Ishikawa (cell line): ENCODE measurements at regions not wholly inside any gene's neighbourhood (a gene's known extent, or its start where the extent isn't known, plus 50 kb on each side); places are given as distances from the start of the nearest gene placed in this dataset.

ENCODE experiments used
- EGR1 ChIP-seq: IDR thresholded peaks from 2 replicates; pipeline ENCODE4 v1.6.1; 2012
- TAF1 ChIP-seq: IDR thresholded peaks from 2 replicates; pipeline ENCODE4 v1.6.1; 2012; ENCODE audit warnings: low read depth, mild to moderate bottlenecking
- YY1 ChIP-seq: IDR thresholded peaks from 2 replicates; pipeline ENCODE4 v1.6.1; 2012; ENCODE audit warnings: low read depth
- TF ChIP-seq, protein P1 (sequence below): IDR thresholded peaks from 2 replicates; pipeline ENCODE4 v1.6.1; 2012; ENCODE audit warnings: low read depth, mild to moderate bottlenecking

DNA sequence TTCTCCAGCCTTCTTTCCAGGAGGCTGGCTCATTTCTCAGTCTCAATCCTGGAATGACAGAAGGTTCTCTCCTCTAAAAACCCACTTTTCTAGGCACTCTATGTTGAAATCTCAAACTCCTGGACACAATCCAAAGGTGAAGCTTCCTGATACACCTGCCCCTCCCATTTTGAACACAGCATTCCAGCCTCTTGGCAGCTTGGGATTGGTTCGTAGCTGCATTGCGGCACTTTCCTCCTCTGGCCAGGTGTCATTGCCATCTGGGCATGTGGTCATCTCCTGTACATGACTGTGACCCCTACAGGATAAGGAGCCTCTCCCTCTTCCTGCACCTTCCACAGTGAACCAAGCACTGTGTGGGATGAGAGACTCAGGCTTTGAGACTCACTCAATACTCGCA lies 230.2 kb upstream of the B3GAT1 start:
- TF ChIP-seq YY1 = no peak
- TF ChIP-seq, protein P1, sequence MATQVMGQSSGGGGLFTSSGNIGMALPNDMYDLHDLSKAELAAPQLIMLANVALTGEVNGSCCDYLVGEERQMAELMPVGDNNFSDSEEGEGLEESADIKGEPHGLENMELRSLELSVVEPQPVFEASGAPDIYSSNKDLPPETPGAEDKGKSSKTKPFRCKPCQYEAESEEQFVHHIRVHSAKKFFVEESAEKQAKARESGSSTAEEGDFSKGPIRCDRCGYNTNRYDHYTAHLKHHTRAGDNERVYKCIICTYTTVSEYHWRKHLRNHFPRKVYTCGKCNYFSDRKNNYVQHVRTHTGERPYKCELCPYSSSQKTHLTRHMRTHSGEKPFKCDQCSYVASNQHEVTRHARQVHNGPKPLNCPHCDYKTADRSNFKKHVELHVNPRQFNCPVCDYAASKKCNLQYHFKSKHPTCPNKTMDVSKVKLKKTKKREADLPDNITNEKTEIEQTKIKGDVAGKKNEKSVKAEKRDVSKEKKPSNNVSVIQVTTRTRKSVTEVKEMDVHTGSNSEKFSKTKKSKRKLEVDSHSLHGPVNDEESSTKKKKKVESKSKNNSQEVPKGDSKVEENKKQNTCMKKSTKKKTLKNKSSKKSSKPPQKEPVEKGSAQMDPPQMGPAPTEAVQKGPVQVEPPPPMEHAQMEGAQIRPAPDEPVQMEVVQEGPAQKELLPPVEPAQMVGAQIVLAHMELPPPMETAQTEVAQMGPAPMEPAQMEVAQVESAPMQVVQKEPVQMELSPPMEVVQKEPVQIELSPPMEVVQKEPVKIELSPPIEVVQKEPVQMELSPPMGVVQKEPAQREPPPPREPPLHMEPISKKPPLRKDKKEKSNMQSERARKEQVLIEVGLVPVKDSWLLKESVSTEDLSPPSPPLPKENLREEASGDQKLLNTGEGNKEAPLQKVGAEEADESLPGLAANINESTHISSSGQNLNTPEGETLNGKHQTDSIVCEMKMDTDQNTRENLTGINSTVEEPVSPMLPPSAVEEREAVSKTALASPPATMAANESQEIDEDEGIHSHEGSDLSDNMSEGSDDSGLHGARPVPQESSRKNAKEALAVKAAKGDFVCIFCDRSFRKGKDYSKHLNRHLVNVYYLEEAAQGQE = no peak
- TF ChIP-seq TAF1 = no peak
- no peak for TF ChIP-seq EGR1
